ENCODE measurements at regions not wholly inside any gene's neighbourhood (a gene's known extent, or its start where the extent isn't known, plus 50 kb on each side); places are given as distances from the start of the nearest gene placed in this dataset.

- Histone ChIP-seq H3K4me2 (ENCODE audit: insufficient read depth, low read length) (no peak overlapping the region), H4K20me1 (replicated peaks; ENCODE audit: control insufficient read depth, insufficient read depth, low read length) (no peaks in the 10 kb centered on the region), H3K79me2 (ENCODE audit: control insufficient read depth, insufficient read depth, low read length) (no peaks in the 10 kb centered on the region), H3K27me3 (ENCODE audit: control insufficient read depth in 2 of 2, insufficient read depth in 2 of 2, low read length in 2 of 2) (no peaks in the 10 kb centered on the region), H3K9me1 (ENCODE audit: control insufficient read depth, insufficient read depth, low read length) (no peaks in the 10 kb centered on the region), H2AFZ (ENCODE audit: low read depth, low read length) (no peak overlapping the region), H3K9me3 (replicated peaks; ENCODE audit: control insufficient read depth, insufficient read depth, low read depth, low read length) (no peaks in the 10 kb centered on the region), H3K9ac (ENCODE audit: insufficient read depth in 1 of 2, low read depth in 2 of 2, low read length in 2 of 2) (no peak overlapping the region), H3K27ac (ENCODE audit: extremely low read depth, low read depth, low read length) (no peak overlapping the region), H3K36me3 (ENCODE audit: control insufficient read depth, insufficient read depth, low read length) (no peaks in the 10 kb centered on the region), H3K4me1 (replicated peaks in 1 of 2; ENCODE audit: control insufficient read depth in 2 of 2, insufficient read depth in 2 of 2, low read length in 2 of 2) (no peaks in the 10 kb centered on the region), H3K4me3 (no peak overlapping the region)
- ChIA-PET CTCF (ENCODE audit: low intra/inter-chr PET ratio) (no interaction called here), POLR2A (no interaction called here)
- TF ChIP-seq, protein P1, sequence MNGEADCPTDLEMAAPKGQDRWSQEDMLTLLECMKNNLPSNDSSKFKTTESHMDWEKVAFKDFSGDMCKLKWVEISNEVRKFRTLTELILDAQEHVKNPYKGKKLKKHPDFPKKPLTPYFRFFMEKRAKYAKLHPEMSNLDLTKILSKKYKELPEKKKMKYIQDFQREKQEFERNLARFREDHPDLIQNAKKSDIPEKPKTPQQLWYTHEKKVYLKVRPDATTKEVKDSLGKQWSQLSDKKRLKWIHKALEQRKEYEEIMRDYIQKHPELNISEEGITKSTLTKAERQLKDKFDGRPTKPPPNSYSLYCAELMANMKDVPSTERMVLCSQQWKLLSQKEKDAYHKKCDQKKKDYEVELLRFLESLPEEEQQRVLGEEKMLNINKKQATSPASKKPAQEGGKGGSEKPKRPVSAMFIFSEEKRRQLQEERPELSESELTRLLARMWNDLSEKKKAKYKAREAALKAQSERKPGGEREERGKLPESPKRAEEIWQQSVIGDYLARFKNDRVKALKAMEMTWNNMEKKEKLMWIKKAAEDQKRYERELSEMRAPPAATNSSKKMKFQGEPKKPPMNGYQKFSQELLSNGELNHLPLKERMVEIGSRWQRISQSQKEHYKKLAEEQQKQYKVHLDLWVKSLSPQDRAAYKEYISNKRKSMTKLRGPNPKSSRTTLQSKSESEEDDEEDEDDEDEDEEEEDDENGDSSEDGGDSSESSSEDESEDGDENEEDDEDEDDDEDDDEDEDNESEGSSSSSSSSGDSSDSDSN (IDR thresholded peaks at IDR 0.05; ENCODE audit: borderline replicate concordance in 1 of 2, low read depth in 2 of 2, low read length in 2 of 2), result no peak
- TF ChIP-seq ZNF740 (CRISPR knock-in tag; IDR thresholded peaks at IDR 0.05), result no peak
- no peak for TF ChIP-seq ZNF740 (tag; IDR thresholded peaks at IDR 0.05)
- TF ChIP-seq ZNF212 (CRISPR knock-in tag; IDR thresholded peaks at IDR 0.05), result no peak
- TF ChIP-seq TRIM24 (IDR thresholded peaks at IDR 0.05), result no peak
- TF ChIP-seq CC2D1A (IDR thresholded peaks at IDR 0.05), result no peak
- no peak for TF ChIP-seq KDM2B (CRISPR knock-in tag; IDR thresholded peaks at IDR 0.05)
- no peak for TF ChIP-seq ZNF239 (CRISPR knock-in tag; IDR thresholded peaks at IDR 0.05)
- TF ChIP-seq ZNF76 (CRISPR knock-in tag; IDR thresholded peaks at IDR 0.05; ENCODE audit: borderline replicate concordance), result no peak
- TF ChIP-seq TCF7L2 (IDR thresholded peaks at IDR 0.05; ENCODE audit: low read depth, low read length), result no peak
- WGBS (ENCODE audit: insufficient coverage, low coverage, missing lambda C conversion rate), result 0% methylated on average over 2 of the region's 2 CpGs
- DNase-seq (ENCODE audit: extremely low read depth in 1 of 4, low spot score in 3 of 4) (no peak), ATAC-seq (no peak), FAIRE-seq (no peak)
- intact Hi-C loops (cut with micrococcal nuclease) (no loop called here), in situ Hi-C loops (cut with MboI) (no loop called here)
- BruUV-seq (replicated peaks), result no TSS peak
Observed at GRCh38 chr20:8077137-8077466, 55.0 kb upstream of the PLCB1 start.
